Liver (tissue), 8 donors: ENCODE measurements at regions not wholly inside any gene's neighbourhood (a gene's known extent, or its start where the extent isn't known, plus 50 kb on each side); places are given as distances from the start of the nearest gene placed in this dataset.
A peak's percentile ranks its signal among the peaks of the same experiment; 100 is the strongest.

Experiments used
- DNase-seq: peaks from one replicate; pipeline ENCODE4 v3.0.0-alpha.2; 2017; ENCODE audit warnings: low spot score
- H3K27ac ChIP-seq, 2 donors: one replicate each; pipeline ENCODE4 v1.7.0; 2013; ENCODE audit warnings: inconsistent platforms in 2 of 2, low read length in 2 of 2, control low read depth in 1 of 2, low read depth in 1 of 2, mild to moderate bottlenecking in 1 of 2
- H3K27me3 ChIP-seq, 4 donors: one replicate each; pipeline versions ENCODE4 v1.6.1 to v1.7.0; 2013; ENCODE audit warnings: low read length in 3 of 4, inconsistent platforms in 1 of 4, mild to moderate bottlenecking in 1 of 4, moderate library complexity in 1 of 4; ENCODE audit not compliant: control insufficient read depth in 4 of 4, insufficient read depth in 4 of 4
- H3K36me3 ChIP-seq, 4 donors: one replicate each; pipeline versions ENCODE4 v1.6.1 to v1.7.0; 2013; ENCODE audit warnings: low read length in 3 of 4, mild to moderate bottlenecking in 3 of 4, low read depth in 1 of 4, moderate library complexity in 1 of 4; ENCODE audit not compliant: control insufficient read depth in 4 of 4, insufficient read depth in 3 of 4
- H3K4me1 ChIP-seq, 4 donors: one replicate each; pipeline versions ENCODE4 v1.6.1 to v1.7.0; 2013; ENCODE audit warnings: low read length in 3 of 4, mild to moderate bottlenecking in 3 of 4, moderate library complexity in 1 of 4; ENCODE audit not compliant: control insufficient read depth in 4 of 4, insufficient read depth in 4 of 4
- H3K4me3 ChIP-seq, 3 donors: one replicate each; pipeline versions ENCODE4 v1.6.1 to v1.7.0; 2013; ENCODE audit warnings: low read length in 3 of 3, control low read depth in 1 of 3, low read depth in 1 of 3, mild to moderate bottlenecking in 1 of 3
- H3K9ac ChIP-seq, 2 donors: one replicate each; pipeline ENCODE4 v1.7.0; 2013; ENCODE audit warnings: low read length in 2 of 2, mild to moderate bottlenecking in 2 of 2, moderate library complexity in 2 of 2, control low read depth in 1 of 2, low read depth in 1 of 2
- H3K9me3 ChIP-seq, 4 donors: one replicate each; pipeline versions ENCODE4 v1.6.1 to v1.7.0; 2013; ENCODE audit warnings: low read length in 3 of 4; ENCODE audit not compliant: control insufficient read depth in 4 of 4
- EGR1 ChIP-seq, 2 donors: IDR thresholded peaks; 2 replicates each; pipeline ENCODE4 v1.6.1; 2016 to 2018; ENCODE audit warnings: antibody characterized with exemption in 2 of 2, low read depth in 2 of 2
- FOXA1 ChIP-seq: IDR thresholded peaks from 2 replicates; pipeline ENCODE4 v1.6.1; 2016; ENCODE audit warnings: antibody characterized with exemption
- HNF4A ChIP-seq, 2 donors: conservative IDR thresholded peaks; 2 replicates each; pipeline ENCODE4 v1.6.1; 2016; ENCODE audit warnings: antibody characterized with exemption in 2 of 2, mild to moderate bottlenecking in 2 of 2
- NR2F2 ChIP-seq: IDR thresholded peaks from 2 replicates; pipeline ENCODE4 v1.6.1; 2016; ENCODE audit warnings: antibody characterized with exemption
- RAD21 ChIP-seq, 2 donors: IDR thresholded peaks; 2 replicates each; pipeline ENCODE4 v1.6.1; 2016; ENCODE audit warnings: antibody characterized with exemption in 2 of 2, mild to moderate bottlenecking in 2 of 2
- SP1 ChIP-seq: IDR thresholded peaks from 2 replicates; pipeline ENCODE4 v1.6.1; 2018; ENCODE audit warnings: antibody characterized with exemption, mild to moderate bottlenecking
- YY1 ChIP-seq: IDR thresholded peaks from 2 replicates; pipeline ENCODE4 v1.6.1; 2016; ENCODE audit warnings: antibody characterized with exemption, mild to moderate bottlenecking
- WGBS: extraction: QIAGEN DNeasy Blood & Tissue Kit; methylation state at CpG from one replicate; pipeline ENCODE4 v1.1.7; 2013; 5-methylcytosine and 5-hydroxymethylcytosine counted together
- TF ChIP-seq, protein P1 (sequence below): fragments of 150-350 bp; IDR thresholded peaks from 2 replicates; pipeline ENCODE4 v1.5.1; 2017; ENCODE audit warnings: improper control_type of control experiment, low read depth, low read length; ENCODE audit not compliant: missing input control
- TF ChIP-seq, protein P2 (sequence below): IDR thresholded peaks from 2 replicates; pipeline ENCODE4 v1.6.1; 2016; ENCODE audit warnings: antibody characterized with exemption
- TF ChIP-seq, protein P3 (sequence below): IDR thresholded peaks from 2 replicates; pipeline ENCODE4 v1.6.1; 2016; ENCODE audit warnings: antibody characterized with exemption, mild to moderate bottlenecking
- donor health status: healthy.
- donor health status: healthy.
- donor health status: healthy.
- donor health status: healthy.
- donor health status: healthy.

DNA sequence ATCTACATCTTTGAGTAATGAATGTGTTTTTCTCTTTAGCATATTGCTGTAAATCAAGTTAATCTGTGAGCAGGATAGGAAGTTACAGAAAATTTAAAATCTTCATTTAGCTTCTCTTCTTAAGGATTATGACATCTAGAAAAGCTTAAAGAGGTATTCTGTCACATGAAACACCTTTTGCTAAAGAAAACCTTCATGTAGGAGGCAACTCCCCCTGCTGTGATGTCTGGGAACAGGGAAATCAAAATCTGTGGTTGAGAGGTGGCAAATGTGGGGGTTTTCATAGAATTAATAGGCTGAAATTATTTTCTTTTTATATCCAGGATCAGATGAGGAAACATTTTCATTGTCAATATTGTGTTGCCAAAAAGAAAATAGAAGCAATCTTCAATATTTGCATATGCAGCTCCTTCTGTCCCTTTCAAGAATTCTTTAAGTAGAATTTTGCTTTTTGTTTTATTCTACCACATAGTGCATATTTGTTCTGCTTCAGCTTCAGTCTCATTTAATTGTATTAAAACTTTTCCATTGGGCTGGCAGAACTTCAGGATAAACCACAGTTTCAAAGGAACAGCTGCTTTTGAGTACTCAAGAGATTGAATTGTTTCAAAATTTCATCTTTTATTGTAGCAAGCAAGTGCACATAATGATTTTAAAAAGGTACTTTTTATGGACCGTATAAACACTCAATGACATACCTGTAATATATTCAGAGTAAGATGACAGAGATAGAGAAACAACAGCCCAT, 128.4 kb downstream of the RAP2B start:
- Histone ChIP-seq H3K27ac (no peak overlapping the region), H3K9me3 (no peaks in the 10 kb centered on the region), H3K4me3 (no peak overlapping the region), H3K27me3 (peaks cover 0 to 3% (median 0%) of the 10 kb centered on the region in 4 donors), H3K36me3 (no peaks in the 10 kb centered on the region), H3K9ac (no peak overlapping the region), H3K4me1 (no peaks in the 10 kb centered on the region)
- DNase-seq, result no peak
- no peak for TF ChIP-seq NR2F2
- TF ChIP-seq RAD21 (IDR thresholded peaks at IDR 0.05), result peak; percentile 69
- TF ChIP-seq FOXA1, result no peak
- no peak for TF ChIP-seq SP1
- TF ChIP-seq, protein P1, sequence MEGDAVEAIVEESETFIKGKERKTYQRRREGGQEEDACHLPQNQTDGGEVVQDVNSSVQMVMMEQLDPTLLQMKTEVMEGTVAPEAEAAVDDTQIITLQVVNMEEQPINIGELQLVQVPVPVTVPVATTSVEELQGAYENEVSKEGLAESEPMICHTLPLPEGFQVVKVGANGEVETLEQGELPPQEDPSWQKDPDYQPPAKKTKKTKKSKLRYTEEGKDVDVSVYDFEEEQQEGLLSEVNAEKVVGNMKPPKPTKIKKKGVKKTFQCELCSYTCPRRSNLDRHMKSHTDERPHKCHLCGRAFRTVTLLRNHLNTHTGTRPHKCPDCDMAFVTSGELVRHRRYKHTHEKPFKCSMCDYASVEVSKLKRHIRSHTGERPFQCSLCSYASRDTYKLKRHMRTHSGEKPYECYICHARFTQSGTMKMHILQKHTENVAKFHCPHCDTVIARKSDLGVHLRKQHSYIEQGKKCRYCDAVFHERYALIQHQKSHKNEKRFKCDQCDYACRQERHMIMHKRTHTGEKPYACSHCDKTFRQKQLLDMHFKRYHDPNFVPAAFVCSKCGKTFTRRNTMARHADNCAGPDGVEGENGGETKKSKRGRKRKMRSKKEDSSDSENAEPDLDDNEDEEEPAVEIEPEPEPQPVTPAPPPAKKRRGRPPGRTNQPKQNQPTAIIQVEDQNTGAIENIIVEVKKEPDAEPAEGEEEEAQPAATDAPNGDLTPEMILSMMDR, result peak; percentile 35
- TF ChIP-seq HNF4A (conservative IDR thresholded peaks at IDR 0.05), result no peak
- no peak for TF ChIP-seq YY1
- TF ChIP-seq, protein P2, sequence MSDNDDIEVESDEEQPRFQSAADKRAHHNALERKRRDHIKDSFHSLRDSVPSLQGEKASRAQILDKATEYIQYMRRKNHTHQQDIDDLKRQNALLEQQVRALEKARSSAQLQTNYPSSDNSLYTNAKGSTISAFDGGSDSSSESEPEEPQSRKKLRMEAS, result no peak
- no peak for TF ChIP-seq EGR1 (IDR thresholded peaks at IDR 0.05; ENCODE audit: low read depth in 2 of 2)
- 39% methylated on average over 1 of the region's 1 CpG for WGBS

DNA sequence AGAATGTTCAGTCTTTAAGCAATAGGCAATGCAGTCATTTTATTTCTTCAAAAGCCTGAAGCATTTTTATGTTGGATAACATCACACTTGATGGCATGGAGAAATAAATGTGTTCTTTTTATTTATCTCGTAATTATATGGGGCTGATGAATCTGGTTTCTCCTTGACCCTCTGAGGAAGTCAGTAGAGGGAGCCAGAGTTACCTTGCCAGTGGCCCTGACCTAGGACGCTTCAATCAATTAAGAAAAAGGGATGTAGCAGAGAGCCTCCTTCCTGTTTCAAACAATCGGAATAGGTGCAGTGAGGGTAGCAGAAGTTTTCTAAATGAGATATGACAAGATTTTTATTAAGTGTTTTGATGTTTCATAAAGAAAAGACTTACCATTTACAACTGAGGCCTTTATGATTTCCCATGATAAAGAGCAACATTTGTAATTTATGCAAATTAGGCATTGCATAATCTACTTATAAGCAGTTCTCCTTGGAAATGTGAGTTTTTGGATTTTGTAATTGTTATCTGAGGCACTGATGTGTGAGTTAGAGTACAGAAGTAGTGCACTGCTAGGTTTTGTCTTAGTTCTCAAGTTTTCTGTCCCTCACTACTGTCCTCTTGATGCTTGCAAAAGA, 129.1 kb downstream of the RAP2B start:
- peaks cover 0 to 3% (median 0%) of the 10 kb centered on the region in 4 donors for H3K27me3 ChIP-seq
- no peak overlapping the region for H3K4me3 ChIP-seq
- no peaks in the 10 kb centered on the region for H3K4me1 ChIP-seq
- no peak for DNase-seq
- H3K27ac ChIP-seq, result no peak overlapping the region
- TF ChIP-seq, protein P1, result peak; percentile 11
- TF ChIP-seq, protein P3, sequence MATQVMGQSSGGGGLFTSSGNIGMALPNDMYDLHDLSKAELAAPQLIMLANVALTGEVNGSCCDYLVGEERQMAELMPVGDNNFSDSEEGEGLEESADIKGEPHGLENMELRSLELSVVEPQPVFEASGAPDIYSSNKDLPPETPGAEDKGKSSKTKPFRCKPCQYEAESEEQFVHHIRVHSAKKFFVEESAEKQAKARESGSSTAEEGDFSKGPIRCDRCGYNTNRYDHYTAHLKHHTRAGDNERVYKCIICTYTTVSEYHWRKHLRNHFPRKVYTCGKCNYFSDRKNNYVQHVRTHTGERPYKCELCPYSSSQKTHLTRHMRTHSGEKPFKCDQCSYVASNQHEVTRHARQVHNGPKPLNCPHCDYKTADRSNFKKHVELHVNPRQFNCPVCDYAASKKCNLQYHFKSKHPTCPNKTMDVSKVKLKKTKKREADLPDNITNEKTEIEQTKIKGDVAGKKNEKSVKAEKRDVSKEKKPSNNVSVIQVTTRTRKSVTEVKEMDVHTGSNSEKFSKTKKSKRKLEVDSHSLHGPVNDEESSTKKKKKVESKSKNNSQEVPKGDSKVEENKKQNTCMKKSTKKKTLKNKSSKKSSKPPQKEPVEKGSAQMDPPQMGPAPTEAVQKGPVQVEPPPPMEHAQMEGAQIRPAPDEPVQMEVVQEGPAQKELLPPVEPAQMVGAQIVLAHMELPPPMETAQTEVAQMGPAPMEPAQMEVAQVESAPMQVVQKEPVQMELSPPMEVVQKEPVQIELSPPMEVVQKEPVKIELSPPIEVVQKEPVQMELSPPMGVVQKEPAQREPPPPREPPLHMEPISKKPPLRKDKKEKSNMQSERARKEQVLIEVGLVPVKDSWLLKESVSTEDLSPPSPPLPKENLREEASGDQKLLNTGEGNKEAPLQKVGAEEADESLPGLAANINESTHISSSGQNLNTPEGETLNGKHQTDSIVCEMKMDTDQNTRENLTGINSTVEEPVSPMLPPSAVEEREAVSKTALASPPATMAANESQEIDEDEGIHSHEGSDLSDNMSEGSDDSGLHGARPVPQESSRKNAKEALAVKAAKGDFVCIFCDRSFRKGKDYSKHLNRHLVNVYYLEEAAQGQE, result no peak
- TF ChIP-seq RAD21 (IDR thresholded peaks at IDR 0.05) (peak; percentile 65 to 66), EGR1 (IDR thresholded peaks at IDR 0.05; ENCODE audit: low read depth in 2 of 2) (no peak), SP1 (no peak), YY1 (no peak)
- WGBS, result 47% methylated on average over 3 of the region's 3 CpGs
- no peak overlapping the region for H3K9ac ChIP-seq
- no peaks in the 10 kb centered on the region for H3K36me3 ChIP-seq
- H3K9me3 ChIP-seq, result no peaks in the 10 kb centered on the region
